ENCODE measurements at regions not wholly inside any gene's neighbourhood (a gene's known extent, or its start where the extent isn't known, plus 50 kb on each side); places are given as distances from the start of the nearest gene placed in this dataset.

GRCh38 chr7:125436220-125436619 is 506.6 kb upstream of the POT1 start:
- Histone ChIP-seq H3K4me3 (no peak overlapping the region), H3K4me2 (no peak overlapping the region), H2AFZ (replicated peaks) (no peak overlapping the region), H3K9ac (no peak overlapping the region), H3K79me2 (ENCODE audit: low read depth) (no peaks in the 10 kb centered on the region), H3K36me3 (no peaks in the 10 kb centered on the region), H3K9me3 (ENCODE audit: low read depth) (no peaks in the 10 kb centered on the region), H3K4me1 (no peaks in the 10 kb centered on the region), H3K27ac (no peak overlapping the region), H4K20me1 (ENCODE audit: low read depth) (no peaks in the 10 kb centered on the region), H3K27me3 (no peaks in the 10 kb centered on the region), H3F3A (ENCODE audit: low read depth) (no peaks in the 10 kb centered on the region)
- Mint-ChIP-seq H3K36me3 (no peaks in the 10 kb centered on the region), H3K9me3 (no peaks in the 10 kb centered on the region), H3K27me3 (ENCODE audit: insufficient read depth, low read depth) (peaks cover 2% of the 10 kb centered on the region), H3K27ac (no peak overlapping the region), H3K4me3 (no peak overlapping the region), H3K4me1 (no peaks in the 10 kb centered on the region)
- no peak for DNase-seq (ENCODE audit: low spot score)
- TF ChIP-seq EZH2 (IDR thresholded peaks at IDR 0.05): no peak
- no peak for TF ChIP-seq EZH2phosphoT487 (IDR thresholded peaks at IDR 0.05)
- no peak for TF ChIP-seq CTCF (IDR thresholded peaks at IDR 0.05)

GRCh38 chr7:125431349-125431748 is 501.7 kb upstream of the POT1 start:
- no peak overlapping the region for H3K4me3 Mint-ChIP-seq

GRCh38 chr7:125430013-125430412 is 500.4 kb upstream of the POT1 start:
- H3K4me1 Mint-ChIP-seq: no peaks in the 10 kb centered on the region
- no peak for DNase-seq (ENCODE audit: low spot score)
- TF ChIP-seq EZH2phosphoT487 (IDR thresholded peaks at IDR 0.05): no peak
- no peak for TF ChIP-seq EZH2 (IDR thresholded peaks at IDR 0.05)
- TF ChIP-seq CTCF (IDR thresholded peaks at IDR 0.05): no peak

More at GRCh38 chr7:125431349-125431748, 501.7 kb upstream of the POT1 start:
- H2AFZ ChIP-seq (replicated peaks): no peak overlapping the region
- H3K27ac ChIP-seq: no peak overlapping the region
- H3K79me2 ChIP-seq (ENCODE audit: low read depth): no peaks in the 10 kb centered on the region
- no peak overlapping the region for H3K9ac ChIP-seq
- H3F3A ChIP-seq (ENCODE audit: low read depth): no peaks in the 10 kb centered on the region
- H3K36me3 ChIP-seq: no peaks in the 10 kb centered on the region
- no peaks in the 10 kb centered on the region for H3K4me1 ChIP-seq
- H3K27me3 ChIP-seq: no peaks in the 10 kb centered on the region
- no peaks in the 10 kb centered on the region for H3K4me1 Mint-ChIP-seq
- no peak for DNase-seq (ENCODE audit: low spot score)
- no peak overlapping the region for H3K4me3 ChIP-seq
- H3K9me3 ChIP-seq (ENCODE audit: low read depth): no peaks in the 10 kb centered on the region
- no peak overlapping the region for H3K4me2 ChIP-seq
- peaks cover 4% of the 10 kb centered on the region for H3K27me3 Mint-ChIP-seq (ENCODE audit: insufficient read depth, low read depth)
- TF ChIP-seq CTCF (IDR thresholded peaks at IDR 0.05) (no peak), EZH2phosphoT487 (IDR thresholded peaks at IDR 0.05) (no peak), EZH2 (IDR thresholded peaks at IDR 0.05) (no peak)
- no peaks in the 10 kb centered on the region for H3K9me3 Mint-ChIP-seq
- no peaks in the 10 kb centered on the region for H4K20me1 ChIP-seq (ENCODE audit: low read depth)
- H3K27ac Mint-ChIP-seq: no peak overlapping the region
- H3K36me3 Mint-ChIP-seq: no peaks in the 10 kb centered on the region

More at GRCh38 chr7:125430013-125430412, 500.4 kb upstream of the POT1 start:
- H3K4me3 ChIP-seq: no peak overlapping the region
- Mint-ChIP-seq H3K4me3 (no peak overlapping the region), H3K36me3 (no peaks in the 10 kb centered on the region), H3K9me3 (no peaks in the 10 kb centered on the region), H3K27me3 (ENCODE audit: insufficient read depth, low read depth) (peaks cover 2% of the 10 kb centered on the region), H3K27ac (no peak overlapping the region)
- H3F3A ChIP-seq (ENCODE audit: low read depth): no peaks in the 10 kb centered on the region
- no peaks in the 10 kb centered on the region for H3K79me2 ChIP-seq (ENCODE audit: low read depth)
- no peak overlapping the region for H3K4me2 ChIP-seq
- no peaks in the 10 kb centered on the region for H3K36me3 ChIP-seq
- no peaks in the 10 kb centered on the region for H3K4me1 ChIP-seq
- H2AFZ ChIP-seq (replicated peaks): no peak overlapping the region
- no peak overlapping the region for H3K9ac ChIP-seq
- no peaks in the 10 kb centered on the region for H3K9me3 ChIP-seq (ENCODE audit: low read depth)
- H4K20me1 ChIP-seq (ENCODE audit: low read depth): no peaks in the 10 kb centered on the region
- H3K27ac ChIP-seq: no peak overlapping the region
- H3K27me3 ChIP-seq: no peaks in the 10 kb centered on the region
